Stimulated activated CD8-positive, alpha-beta memory T cell treated with anti-CD3 and anti-CD28 coated beads, Interleukin-12 subunit alpha, Interleukin-12 subunit beta, amount 100 ng/mL, for 4 hours (primary cell): ENCODE measurements at regions not wholly inside any gene's neighbourhood (a gene's known extent, or its start where the extent isn't known, plus 50 kb on each side); places are given as distances from the start of the nearest gene placed in this dataset.

Source experiments
- DNase-seq: peaks from one replicate; pipeline ENCODE4 v3.0.0-alpha.2; 2020; ENCODE audit warnings: low read depth

DNA sequence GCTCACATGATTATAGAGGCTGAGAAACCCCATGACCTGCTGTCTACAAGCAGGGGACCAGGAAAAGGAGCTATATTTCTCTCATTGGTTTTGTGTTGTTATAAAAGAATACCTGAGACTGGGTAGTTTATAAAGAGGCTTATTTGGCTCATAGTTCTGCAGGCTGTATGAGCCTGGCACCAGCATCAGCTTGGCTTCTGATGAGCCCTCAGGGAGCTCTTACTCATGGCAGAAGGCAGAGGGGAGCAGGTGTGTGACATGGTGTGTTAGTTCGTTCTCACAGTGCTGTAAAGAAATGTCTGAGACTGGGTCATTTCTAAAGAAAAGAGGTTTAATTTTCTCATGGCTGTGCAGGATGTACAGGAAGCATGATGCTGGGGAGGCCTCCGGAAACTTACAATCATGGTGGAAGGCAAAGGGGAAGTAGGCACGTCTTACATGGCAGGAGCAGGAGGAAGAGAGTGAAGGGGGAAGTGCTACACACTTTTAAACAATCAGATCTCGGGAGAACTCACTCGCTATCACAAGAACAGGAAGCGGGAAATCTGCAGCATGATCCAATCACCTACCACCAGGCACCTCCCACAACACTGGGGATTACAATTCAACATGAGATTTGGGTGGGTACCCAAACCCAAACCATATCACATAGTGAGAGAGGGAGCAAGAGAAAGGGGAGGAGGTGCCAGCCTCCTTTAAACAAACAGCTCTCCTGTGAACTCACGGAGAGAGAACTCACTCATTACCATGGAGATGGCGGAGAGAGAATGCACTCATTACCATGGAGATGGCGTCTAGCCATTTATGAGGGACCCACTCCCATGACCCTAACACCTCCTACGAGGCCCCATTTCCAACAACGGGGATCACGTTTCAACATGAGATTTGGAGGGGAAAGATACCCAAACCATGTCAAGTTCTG is 133.4 kb downstream of the JCAD start:
- DNase-seq = no peak

DNA sequence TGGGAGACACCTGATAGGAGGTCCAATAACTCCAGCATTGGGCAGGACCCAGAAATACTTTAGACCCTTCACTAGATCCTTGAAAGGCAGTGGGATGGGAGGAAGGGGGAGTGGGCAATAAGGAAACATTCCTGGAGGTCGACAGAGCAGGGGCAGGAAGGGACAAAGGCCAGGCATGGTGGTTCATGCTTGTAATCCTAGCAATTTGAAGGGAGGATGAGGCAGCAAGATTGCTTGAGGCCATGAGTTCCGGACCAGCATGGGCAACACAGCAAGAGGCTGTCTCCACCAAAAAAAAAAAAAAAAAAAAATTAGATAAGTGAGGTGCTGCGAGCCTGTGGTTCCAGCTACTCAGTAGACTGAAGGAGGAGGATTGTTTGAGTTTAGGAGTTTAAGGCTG is 134.9 kb downstream of the JCAD start:
- DNase-seq = no peak

GRCh38 chr10:29923416-29923965 is 135.9 kb downstream of the JCAD start:
- no peak for DNase-seq

DNA sequence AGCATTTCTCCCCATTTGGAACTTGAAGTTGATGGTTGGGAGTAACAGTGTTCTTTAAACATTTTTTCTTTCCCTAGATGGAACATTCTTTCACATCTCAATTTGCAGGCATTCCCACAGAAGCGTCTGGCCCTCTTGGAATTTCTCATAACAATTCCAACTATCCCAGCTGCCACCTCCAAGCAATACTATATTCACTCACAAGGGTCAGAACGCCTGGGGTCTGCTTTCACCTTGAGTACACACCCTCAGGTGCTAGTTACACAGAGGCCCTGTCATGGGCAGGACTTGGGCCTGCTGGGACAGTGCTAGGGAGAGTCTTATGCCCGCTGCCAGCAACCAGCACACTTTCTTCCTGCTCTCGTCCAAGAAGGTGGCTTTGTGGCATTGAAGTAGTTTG is 136.5 kb downstream of the JCAD start:
- no peak for DNase-seq

DNA sequence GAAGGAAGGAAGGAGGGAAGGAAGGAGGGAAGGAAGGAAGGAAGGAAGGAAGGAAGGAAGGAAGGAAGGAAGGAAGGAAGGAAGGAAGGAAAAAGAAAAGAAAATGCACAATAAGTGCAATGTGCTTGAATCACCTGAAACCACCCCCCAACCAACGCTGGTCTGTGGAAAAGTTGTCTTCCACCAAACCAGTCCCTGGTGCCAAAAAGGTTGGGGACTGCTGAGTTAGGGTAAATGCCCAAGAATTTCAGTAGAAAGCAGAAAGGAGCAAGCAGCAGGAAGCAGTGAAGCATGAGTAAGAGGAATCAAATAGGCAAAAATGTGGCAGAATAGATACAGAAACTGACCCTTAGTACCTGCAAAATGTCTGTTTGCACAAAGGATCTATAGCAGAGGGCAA is 137.2 kb downstream of the JCAD start:
- no peak for DNase-seq

DNA sequence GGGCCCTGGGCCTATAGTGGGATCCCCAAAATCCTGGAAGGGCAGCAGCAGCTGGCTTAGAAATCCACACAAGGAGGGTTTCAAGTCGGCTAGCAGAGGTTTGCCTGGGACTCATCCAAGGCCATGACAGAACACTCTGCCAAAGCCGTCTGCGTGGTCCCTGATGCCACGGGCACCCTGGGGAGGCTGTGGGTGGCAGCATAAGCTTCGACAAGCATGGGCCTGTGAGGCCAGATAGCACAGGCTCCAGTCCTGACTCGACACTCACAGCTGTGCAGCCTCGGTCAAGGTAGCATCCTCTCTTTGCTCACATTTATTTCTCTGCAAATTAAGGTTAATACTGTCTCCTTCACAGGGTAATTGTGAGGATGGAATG is 138.3 kb downstream of the JCAD start:
- DNase-seq = no peak

- DNase-seq = no peak
Measured at GRCh38 chr10:29920408-29921070, 138.8 kb downstream of the JCAD start.

- DNase-seq = no peak
Measured at GRCh38 chr10:29918623-29919400, 140.6 kb downstream of the JCAD start.

DNA sequence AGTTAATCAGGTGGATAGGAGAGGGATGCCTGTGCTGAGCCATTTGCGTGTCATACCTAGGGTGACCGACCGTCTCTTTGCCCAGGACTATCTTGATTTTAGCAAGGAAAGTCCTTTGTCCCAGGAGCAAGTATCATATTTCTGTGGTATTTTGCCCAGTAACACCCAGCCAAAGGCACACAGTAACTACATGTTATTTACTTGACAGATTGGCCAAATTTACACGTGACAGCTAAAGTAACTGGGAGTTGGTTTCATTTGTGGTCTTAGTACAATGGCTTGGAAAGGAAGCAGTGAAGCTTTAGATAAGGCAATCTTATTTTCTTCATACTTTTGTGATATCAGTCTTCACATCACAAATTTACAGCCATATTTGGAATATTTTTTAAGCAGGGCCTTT is 142.1 kb downstream of the JCAD start:
- no peak for DNase-seq

DNA sequence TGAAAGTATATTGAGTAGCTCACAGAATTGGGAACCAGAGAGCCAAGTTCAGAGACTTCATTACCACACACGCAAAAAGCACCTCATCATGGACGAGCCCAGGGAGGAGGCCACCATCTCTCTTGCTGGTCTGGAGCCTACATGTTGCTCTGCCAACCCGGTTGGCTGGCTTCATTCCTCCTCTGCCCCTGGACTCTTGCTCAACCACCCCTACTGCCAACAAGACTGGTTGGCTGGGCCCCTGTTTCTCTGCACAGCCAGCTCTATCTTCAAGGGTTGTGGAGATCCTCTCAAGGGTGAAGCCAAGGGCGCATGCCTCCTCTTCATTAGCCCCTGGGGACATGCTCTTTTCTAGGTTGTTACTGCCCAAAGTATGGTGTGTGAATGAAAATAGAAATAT is 142.7 kb downstream of the JCAD start:
- no peak for DNase-seq

DNA sequence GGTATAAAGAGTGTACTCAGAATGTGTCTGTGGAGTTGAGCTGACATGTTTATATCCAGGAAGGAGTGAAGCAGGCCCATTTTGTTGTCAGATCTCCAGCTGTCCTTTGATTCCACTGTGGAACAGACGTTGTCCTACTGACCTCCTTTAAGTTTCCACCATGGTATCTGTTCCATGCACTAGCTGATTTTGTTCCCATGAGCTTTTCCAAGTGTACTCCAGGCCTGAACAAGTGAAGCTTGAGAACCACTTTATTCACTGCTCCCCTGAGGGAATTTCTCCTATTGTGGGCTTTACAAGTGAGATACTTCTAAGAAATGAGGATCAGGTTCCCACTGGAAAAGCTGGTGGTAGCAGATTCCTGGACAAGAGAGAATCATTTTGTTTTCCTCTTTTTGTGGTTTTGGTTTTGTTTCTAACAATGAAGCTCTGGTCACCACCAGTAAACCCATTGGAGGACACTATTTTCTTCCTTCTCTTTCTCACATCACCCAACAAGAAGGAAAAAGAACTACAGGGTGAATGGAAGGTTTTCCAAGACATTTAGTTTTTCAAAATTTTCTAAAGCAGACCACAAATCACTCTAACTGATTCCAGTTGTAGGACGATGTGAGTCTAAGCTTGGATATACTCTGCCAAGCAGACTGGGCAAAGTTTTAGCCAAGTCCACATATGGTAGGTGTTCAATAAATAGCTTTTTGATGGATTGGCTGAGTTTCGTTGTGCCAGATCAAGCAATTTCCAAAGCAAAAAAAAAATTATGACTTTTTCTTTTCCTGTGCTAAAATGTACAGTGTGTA is 144.2 kb downstream of the JCAD start:
- no peak for DNase-seq

DNA sequence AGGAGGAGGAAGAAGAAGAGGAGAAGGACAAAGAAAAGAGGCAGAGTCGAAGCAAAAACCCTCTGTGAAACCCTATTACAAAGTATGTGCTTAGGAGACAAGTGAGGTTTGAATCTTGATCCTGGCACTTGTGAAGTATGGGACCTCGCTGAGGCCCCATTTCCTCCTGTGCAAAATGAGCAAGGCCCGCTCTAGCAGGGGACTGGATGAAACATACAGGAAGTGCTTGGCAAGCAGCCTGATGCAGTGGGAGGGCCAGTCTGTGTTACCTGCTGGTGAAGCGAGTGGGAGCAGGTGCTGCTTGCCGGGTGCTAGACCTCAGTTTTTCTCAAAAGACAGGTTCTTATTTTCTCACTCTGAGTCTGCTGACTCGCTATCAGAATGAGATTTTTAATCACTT is 150.4 kb downstream of the JCAD start:
- no peak for DNase-seq

DNA sequence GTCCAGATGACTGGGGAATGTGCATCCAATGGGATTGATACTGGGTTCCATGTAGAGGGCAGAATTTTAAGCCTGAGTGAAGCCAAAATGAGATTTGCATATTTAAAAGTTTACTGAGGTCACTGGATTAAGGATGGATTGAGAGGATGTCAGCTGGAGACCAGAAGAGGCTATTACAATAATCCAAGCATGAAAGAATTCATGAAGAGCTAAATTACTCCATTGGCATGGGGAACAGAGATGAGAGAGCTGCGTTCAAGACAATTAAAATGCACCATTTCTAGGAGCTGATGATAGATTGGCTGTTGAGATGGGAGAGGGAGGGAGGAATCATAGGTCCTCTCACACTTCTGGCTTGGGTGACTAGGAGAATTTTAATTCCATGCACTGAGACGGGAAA is 158.5 kb downstream of the JCAD start:
- DNase-seq = no peak

GRCh38 chr10:29897999-29898716 is 161.2 kb downstream of the JCAD start:
- DNase-seq = no peak

GRCh38 chr10:29897430-29897829 is 162.0 kb downstream of the JCAD start:
- no peak for DNase-seq

GRCh38 chr10:29896053-29896452 is 163.3 kb downstream of the JCAD start:
- DNase-seq = no peak

DNA sequence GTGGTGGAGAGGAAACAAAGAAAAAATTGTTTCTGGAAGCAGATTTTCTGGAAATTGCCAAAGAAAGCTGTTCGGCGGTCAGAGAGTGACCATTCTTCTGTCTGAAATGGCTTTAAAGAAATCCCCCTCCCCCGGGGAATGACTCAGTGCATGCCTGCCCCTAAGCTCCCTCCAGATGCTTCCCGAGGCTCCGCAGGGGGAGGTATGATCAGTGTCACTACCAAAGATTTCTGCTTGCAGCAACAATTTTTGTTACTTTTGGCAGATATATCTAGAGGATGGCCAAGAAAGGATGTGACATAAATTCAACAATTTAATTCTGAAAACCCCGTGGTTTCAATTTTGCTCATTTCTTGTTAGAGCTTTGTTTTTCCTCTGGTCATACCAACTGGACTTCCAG is 163.9 kb downstream of the JCAD start:
- DNase-seq = no peak

DNA sequence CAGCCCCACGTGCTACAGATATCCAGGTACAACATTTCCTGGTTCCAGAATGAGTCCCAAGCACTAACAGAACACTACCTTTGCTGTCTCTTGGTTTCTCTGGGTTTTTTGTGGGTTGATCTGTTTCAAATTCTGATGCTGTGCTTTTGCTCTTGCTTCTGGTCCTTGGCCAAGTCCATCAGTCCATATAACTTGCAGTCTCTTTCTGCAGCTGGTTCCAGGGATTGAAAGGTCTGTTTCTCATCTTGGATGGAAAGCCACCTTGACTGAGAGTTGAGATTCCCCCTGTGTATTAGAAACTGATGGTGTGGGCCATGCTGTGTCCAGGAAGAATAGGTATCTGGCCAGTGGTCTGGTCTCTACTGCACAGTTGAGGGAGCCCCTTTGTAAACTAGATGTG is 171.1 kb downstream of the JCAD start:
- no peak for DNase-seq

DNA sequence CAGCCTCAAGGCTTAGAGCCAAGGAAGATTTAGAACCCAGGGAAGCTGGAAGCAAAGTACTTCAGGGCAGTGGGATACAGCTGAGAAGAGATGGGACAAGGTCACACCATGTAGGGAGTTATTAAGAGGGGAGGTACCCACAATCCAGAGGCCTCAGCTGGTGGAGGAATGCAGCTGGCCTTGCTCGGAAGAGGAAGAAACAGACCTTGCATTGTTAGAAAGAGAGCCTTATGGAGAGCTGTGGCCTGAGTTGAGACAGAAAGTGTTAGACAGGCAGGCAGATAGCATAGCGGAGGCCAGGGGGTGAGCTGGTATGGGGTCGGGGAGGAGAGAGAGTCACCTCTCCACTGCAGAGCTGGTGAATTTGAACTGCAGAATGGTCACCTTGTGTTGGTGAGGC is 173.1 kb downstream of the JCAD start:
- no peak for DNase-seq

- DNase-seq = no peak
Measured at GRCh38 chr10:29883231-29883630, 176.2 kb downstream of the JCAD start.

- DNase-seq = no peak
Measured at GRCh38 chr10:29882766-29883165, 176.6 kb downstream of the JCAD start.
